Coronary artery (tissue), 2 donors: ENCODE measurements at regions not wholly inside any gene's neighbourhood (a gene's known extent, or its start where the extent isn't known, plus 50 kb on each side); places are given as distances from the start of the nearest gene placed in this dataset.
A peak's percentile ranks its signal among the peaks of the same experiment; 100 is the strongest.

ENCODE experiments used
- DNase-seq: peaks from one replicate; pipeline ENCODE4 v3.0.0-alpha.2; 2017; ENCODE audit warnings: low spot score
- H3K27ac ChIP-seq, 2 donors: fragments of 200-600 bp; sonication (generic); one replicate each; pipeline ENCODE4 v1.5.1; 2016 to 2019
- H3K4me3 ChIP-seq: fragments of 200-600 bp; sonication (generic); 2 replicates; pipeline ENCODE4 v1.5.1; 2016; ENCODE audit warnings: mild to moderate bottlenecking, moderate library complexity
- TF ChIP-seq, protein P1 (sequence below): fragments of 200-600 bp; sonication (generic); IDR thresholded peaks from one replicate; pipeline ENCODE4 v1.5.1; 2019; ENCODE audit warnings: antibody characterized with exemption

DNA sequence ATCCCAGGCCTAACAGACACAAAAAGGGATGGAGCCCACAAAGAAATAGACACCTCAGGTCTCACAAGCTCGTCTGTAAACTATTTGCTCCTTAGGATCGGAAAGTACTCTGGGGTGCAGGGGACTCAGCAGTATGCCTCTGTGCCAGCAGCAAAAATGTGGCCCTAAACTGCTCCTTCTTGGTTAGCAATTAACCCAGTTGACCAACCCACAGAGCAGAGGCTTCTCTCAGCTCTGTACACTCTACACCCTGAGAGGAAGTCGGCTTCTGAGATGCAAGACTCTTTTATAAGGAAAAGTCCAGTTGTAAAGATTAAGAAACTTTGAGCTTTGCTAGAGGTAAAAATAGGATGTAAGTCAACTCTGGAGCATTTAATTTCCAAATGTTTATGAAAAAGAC, 156.3 kb upstream of the PRSS58 start:
- H3K4me3 ChIP-seq: no peak overlapping the region
- no peak for DNase-seq
- TF ChIP-seq, protein P1, sequence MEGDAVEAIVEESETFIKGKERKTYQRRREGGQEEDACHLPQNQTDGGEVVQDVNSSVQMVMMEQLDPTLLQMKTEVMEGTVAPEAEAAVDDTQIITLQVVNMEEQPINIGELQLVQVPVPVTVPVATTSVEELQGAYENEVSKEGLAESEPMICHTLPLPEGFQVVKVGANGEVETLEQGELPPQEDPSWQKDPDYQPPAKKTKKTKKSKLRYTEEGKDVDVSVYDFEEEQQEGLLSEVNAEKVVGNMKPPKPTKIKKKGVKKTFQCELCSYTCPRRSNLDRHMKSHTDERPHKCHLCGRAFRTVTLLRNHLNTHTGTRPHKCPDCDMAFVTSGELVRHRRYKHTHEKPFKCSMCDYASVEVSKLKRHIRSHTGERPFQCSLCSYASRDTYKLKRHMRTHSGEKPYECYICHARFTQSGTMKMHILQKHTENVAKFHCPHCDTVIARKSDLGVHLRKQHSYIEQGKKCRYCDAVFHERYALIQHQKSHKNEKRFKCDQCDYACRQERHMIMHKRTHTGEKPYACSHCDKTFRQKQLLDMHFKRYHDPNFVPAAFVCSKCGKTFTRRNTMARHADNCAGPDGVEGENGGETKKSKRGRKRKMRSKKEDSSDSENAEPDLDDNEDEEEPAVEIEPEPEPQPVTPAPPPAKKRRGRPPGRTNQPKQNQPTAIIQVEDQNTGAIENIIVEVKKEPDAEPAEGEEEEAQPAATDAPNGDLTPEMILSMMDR: no peak
- H3K27ac ChIP-seq: no peak overlapping the region

DNA sequence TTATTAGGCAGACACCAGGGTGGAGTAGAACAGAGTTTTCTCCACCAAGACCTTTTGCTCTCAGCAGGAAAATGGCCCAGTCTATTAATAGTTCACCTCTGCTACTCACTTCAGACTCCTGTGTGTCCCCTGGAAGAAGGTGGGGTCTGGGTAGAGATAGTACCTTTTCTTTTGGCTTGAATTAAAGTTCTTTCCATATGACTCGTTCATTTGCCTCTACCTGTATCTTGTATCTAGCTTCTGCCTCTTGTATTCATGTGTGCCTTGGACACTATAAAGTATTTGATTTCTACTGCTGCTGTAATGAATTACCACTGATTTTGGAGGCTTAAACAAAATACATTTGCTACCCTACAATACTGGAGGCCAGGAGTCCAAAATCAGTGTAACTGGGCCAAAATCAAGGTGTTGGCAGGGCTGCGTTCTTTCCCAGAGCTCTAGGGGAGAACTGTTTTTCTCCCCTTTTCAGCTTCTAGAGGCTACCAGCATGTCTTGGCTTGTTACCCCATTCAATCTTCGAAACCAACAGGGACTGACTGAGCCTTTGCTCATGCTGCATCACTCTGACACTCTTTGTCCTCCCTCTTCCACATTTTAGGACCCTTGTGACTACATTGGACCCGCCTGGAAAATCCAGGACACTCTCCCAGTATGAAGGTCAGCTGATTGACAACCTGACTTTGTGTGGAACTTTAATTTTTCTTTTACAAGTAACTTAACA, 155.6 kb upstream of the PRSS58 start:
- TF ChIP-seq, protein P1: no peak
- Histone ChIP-seq H3K27ac (no peak overlapping the region), H3K4me3 (no peak overlapping the region)
- no peak for DNase-seq

DNA sequence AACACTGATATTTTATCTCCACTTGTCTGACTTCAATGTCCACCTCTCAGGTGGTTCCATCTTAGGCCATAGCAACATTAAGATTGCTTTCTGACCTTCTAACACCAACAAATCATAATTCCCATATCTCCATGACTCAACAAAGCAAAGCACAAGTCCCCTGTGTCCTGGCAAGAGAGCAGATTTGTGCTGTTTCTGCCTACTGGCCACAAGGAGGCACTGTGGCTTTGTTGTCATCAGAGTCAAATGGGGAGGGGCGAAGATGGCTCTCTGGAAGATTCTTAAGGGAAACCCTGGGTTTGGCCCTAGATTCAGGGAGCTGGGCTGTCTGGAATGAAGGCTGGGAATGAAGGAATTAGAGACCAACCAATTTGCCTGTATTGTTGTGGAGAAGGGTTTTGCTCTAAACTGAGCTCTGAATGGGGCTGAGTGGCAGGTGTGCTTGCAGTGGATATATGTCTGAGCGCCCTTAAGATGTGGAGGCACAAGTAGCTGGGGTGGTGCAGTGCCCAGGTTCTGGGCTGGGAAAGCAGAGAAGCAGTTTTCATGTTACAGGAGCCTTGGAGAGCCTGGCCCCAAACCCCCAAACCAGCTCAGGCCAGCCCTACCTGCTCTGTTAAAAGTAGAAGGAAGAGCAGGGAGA, 154.8 kb upstream of the PRSS58 start:
- H3K27ac ChIP-seq: no peak overlapping the region
- no peak for DNase-seq
- TF ChIP-seq, protein P1: no peak
- H3K4me3 ChIP-seq: no peak overlapping the region

DNA sequence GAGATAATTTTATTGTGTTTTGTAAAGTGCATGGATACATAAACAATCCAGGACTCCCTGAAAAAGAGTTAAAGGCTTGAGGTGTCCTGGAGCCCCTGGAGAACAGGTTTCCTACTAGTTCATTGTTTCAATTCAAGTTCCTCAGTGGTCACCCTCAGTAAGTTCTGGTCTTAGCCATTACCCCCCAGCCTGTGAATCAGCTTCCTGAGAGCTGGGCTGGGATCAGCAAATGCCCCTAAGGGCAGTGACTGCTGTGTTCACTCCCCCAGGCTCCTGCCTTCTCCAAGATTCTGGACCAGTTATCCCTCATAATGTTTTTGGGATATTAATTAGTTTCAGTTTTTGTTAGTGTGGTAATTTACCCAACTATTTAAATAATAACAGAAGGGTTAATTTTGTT, 151.6 kb upstream of the PRSS58 start:
- DNase-seq: no peak
- no peak overlapping the region for H3K27ac ChIP-seq
- H3K4me3 ChIP-seq: no peak overlapping the region
- TF ChIP-seq, protein P1: no peak

DNA sequence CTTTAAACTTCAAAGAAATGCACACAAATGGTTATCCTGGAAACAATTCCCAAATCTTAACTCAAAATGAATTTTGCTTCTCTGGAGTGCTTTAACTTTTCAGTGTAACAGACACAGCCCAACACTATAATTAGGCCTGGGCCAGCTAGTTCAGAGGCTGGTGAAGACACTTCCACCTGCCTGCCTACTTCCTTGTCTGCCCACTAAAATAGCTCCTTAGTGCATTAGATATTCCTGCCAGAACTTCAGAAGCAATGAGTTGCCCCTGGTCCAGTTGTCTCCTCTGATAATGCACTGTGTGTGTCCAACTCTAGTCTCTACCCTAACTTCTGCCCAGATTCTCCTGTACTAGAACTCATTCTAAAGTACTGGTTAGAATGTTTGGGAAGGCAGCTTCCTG, 150.9 kb upstream of the PRSS58 start:
- peak overlapping the region; percentile 63 for H3K4me3 ChIP-seq
- TF ChIP-seq, protein P1: no peak

DNA sequence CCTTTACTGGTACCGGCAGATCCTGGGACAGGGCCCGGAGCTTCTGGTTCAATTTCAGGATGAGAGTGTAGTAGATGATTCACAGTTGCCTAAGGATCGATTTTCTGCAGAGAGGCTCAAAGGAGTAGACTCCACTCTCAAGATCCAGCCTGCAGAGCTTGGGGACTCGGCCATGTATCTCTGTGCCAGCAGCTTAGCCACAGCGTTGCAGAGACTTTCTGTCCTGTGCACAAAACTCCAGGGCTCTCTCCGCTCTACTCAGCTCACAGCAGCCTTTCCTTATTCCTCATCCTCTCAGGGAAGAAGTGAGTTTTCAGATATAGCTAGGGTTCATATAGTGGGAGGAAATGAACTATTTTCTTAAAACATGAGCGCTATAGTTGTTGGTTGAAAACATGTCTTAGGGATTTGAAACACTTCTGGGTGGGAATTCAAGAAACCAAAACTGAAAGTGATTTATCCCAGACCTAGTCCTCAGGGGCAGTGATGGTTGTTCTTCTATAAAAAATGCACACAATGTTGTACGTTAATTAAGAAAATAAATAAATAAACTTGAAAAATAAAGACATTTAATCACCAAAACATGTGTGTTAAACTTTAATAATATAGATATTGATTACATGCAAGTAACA, 150.2 kb upstream of the PRSS58 start:
- no peak for DNase-seq
- TF ChIP-seq, protein P1: no peak
- Histone ChIP-seq H3K4me3 (peak overlapping the region; percentile 63), H3K27ac (no peak overlapping the region)

More for the DNA sequence above, 150.9 kb upstream of the PRSS58 start:
- no peak for DNase-seq
- H3K27ac ChIP-seq: no peak overlapping the region
